ENCODE measurements at regions not wholly inside any gene's neighbourhood (a gene's known extent, or its start where the extent isn't known, plus 50 kb on each side); places are given as distances from the start of the nearest gene placed in this dataset.

GRCh38 chr4:177499537-177499936 lies 57.3 kb upstream of the AGA start:
- TF ChIP-seq, protein P1, sequence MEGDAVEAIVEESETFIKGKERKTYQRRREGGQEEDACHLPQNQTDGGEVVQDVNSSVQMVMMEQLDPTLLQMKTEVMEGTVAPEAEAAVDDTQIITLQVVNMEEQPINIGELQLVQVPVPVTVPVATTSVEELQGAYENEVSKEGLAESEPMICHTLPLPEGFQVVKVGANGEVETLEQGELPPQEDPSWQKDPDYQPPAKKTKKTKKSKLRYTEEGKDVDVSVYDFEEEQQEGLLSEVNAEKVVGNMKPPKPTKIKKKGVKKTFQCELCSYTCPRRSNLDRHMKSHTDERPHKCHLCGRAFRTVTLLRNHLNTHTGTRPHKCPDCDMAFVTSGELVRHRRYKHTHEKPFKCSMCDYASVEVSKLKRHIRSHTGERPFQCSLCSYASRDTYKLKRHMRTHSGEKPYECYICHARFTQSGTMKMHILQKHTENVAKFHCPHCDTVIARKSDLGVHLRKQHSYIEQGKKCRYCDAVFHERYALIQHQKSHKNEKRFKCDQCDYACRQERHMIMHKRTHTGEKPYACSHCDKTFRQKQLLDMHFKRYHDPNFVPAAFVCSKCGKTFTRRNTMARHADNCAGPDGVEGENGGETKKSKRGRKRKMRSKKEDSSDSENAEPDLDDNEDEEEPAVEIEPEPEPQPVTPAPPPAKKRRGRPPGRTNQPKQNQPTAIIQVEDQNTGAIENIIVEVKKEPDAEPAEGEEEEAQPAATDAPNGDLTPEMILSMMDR (IDR thresholded peaks at IDR 0.05), result no peak
- no peak for TF ChIP-seq POLR2AphosphoS5 (IDR thresholded peaks at IDR 0.05)
